Prostate gland (tissue), 2 donors: ENCODE measurements at regions not wholly inside any gene's neighbourhood (a gene's known extent, or its start where the extent isn't known, plus 50 kb on each side); places are given as distances from the start of the nearest gene placed in this dataset.

Source experiments
- DNase-seq: peaks from one replicate; pipeline ENCODE4 v3.0.0-alpha.2; 2019; ENCODE audit warnings: low spot score
- H3K27ac ChIP-seq, 2 donors: fragments of 200-600 bp; sonication (generic); 2 replicates each; pipeline ENCODE4 v1.5.1; 2017 to 2019
- H3K27me3 ChIP-seq: fragments of 200-600 bp; sonication (generic); replicated peaks from 2 replicates; pipeline ENCODE4 v1.5.1; 2019; ENCODE audit not compliant: insufficient read depth
- H3K36me3 ChIP-seq, 2 donors: fragments of 200-600 bp; sonication (generic); 1 replicate in 1 of 2; 2 replicates in 1 of 2; pipeline versions ENCODE4 v1.5.1 to v1.8.1; 2017 to 2019
- H3K4me1 ChIP-seq: fragments of 200-600 bp; sonication (generic); replicated peaks from 2 replicates; pipeline ENCODE4 v1.5.1; 2019
- H3K4me3 ChIP-seq, 2 donors: fragments of 200-600 bp; sonication (generic); 2 replicates each; pipeline ENCODE4 v1.5.1; 2017 to 2019
- H3K9me3 ChIP-seq: fragments of 200-600 bp; sonication (generic); 2 replicates; pipeline ENCODE4 v1.5.1; 2017
- POLR2A ChIP-seq: fragments of 450-650 bp; IDR thresholded peaks from one replicate; pipeline ENCODE4 v1.6.1; 2016; ENCODE audit warnings: antibody characterized with exemption, mild to moderate bottlenecking
- POLR2AphosphoS5 ChIP-seq: sonication (generic); formaldehyde crosslinking; IDR thresholded peaks from one replicate; pipeline ENCODE4 v1.6.1; 2017; ENCODE audit warnings: antibody characterized with exemption
- WGBS: methylation state at CpG from one replicate; pipeline ENCODE4 v1.1.5; 2018; 5-methylcytosine and 5-hydroxymethylcytosine counted together
- intact Hi-C: fragments of 100-400 bp; cut with DNase I; formaldehyde crosslinking; loops from one replicate; pipeline ENCODE4 v1.14.2; 2022
- TF ChIP-seq, protein P1 (sequence below), 4 experiments: fragments of 200-600 bp in 2 of 4; fragments of 450-650 bp in 2 of 4; sonication (generic) in 2 of 4; IDR thresholded peaks; 1 replicate in 3 of 4; 2 replicates in 1 of 4; pipeline ENCODE4 v1.5.1; 2016 to 2019; ENCODE audit warnings: antibody characterized with exemption in 4 of 4, mild to moderate bottlenecking in 2 of 4, moderate library complexity in 2 of 4

DNA sequence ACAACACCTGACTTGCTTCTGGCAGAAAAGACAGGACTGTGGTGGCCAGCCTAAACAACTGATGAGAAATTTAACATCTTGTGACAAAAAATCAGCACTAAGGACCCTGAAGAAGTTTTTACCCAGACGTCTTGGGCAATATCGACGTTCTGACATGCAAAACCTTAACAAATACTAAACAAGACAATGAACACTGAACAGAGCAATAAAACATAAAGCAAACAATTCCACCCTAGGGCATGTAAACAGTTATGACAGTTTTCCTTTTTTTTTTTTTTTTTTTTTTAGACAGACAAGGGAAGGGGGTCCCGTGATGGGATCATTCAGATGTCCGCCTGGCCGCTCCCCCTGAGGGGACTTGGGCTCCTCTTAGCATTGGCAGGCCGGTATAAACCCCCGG is 738.0 kb downstream of the SI start:
- TF ChIP-seq POLR2AphosphoS5 (no peak), POLR2A (no peak)
- TF ChIP-seq, protein P1, sequence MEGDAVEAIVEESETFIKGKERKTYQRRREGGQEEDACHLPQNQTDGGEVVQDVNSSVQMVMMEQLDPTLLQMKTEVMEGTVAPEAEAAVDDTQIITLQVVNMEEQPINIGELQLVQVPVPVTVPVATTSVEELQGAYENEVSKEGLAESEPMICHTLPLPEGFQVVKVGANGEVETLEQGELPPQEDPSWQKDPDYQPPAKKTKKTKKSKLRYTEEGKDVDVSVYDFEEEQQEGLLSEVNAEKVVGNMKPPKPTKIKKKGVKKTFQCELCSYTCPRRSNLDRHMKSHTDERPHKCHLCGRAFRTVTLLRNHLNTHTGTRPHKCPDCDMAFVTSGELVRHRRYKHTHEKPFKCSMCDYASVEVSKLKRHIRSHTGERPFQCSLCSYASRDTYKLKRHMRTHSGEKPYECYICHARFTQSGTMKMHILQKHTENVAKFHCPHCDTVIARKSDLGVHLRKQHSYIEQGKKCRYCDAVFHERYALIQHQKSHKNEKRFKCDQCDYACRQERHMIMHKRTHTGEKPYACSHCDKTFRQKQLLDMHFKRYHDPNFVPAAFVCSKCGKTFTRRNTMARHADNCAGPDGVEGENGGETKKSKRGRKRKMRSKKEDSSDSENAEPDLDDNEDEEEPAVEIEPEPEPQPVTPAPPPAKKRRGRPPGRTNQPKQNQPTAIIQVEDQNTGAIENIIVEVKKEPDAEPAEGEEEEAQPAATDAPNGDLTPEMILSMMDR (IDR thresholded peaks at IDR 0.05) = no peak
- no peak overlapping the region for H3K4me3 ChIP-seq
- no peaks in the 10 kb centered on the region for H3K9me3 ChIP-seq
- H3K27ac ChIP-seq = no peak overlapping the region
- intact Hi-C loops = no loop called here
- H3K36me3 ChIP-seq = no peaks in the 10 kb centered on the region
- H3K27me3 ChIP-seq = no peaks in the 10 kb centered on the region
- no peaks in the 10 kb centered on the region for H3K4me1 ChIP-seq
- 58% methylated on average over 8 of the region's 8 CpGs for WGBS
- no peak for DNase-seq

DNA sequence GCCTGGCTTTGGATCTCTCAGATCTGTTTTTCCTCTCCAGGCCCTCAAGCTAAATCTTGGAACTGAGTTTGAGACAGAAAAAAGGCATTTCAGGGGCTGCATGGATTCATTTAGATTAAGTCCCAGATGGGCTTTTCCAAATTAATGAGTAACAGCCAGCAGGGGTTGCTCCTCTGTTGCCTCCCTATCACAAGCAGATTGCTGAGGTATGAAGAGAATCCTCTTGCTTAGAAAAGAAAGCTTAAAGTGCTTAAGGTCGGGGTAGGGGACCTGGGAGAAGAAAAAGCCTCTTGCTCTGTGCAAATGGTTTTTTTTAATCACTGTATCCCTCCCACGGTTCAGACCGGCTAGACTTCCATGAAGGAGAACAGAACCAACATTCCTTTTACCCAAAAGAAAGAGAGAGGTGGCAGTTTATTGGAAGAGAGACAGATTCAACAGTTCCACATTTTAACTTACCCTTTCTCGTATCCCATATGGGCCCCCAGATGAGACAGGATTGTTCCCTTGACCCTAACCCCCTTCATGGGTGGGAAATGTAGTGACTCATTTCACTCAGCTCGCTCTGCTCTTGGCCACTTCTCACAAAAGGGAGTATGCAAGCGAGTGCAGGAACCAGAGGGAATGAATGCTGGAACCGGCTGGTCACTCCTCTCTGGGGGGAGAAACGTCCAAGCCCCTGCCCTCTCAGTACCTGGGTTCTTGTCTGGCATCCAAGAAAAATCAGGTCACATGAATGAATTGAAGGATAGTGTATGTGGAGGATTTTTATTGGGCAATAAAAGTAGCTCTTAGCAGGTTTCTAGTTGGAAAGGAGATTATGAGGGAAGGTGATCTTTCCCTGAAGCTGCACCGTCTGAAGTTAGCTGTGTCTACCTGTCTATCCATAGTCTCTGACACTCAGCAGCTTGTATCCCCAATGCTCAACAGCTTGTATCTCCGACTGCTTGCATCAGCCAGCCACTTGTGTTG is 745.2 kb downstream of the SI start:
- intact Hi-C loops = no loop called here
- WGBS = 29% methylated on average over 10 of the region's 10 CpGs
- no peak for DNase-seq
- Histone ChIP-seq H3K27me3 (no peaks in the 10 kb centered on the region), H3K27ac (no peak overlapping the region), H3K4me1 (no peaks in the 10 kb centered on the region), H3K4me3 (no peak overlapping the region), H3K36me3 (no peaks in the 10 kb centered on the region), H3K9me3 (no peaks in the 10 kb centered on the region)
- TF ChIP-seq, protein P1 (IDR thresholded peaks at IDR 0.05) = no peak
- TF ChIP-seq POLR2A = no peak
- TF ChIP-seq POLR2AphosphoS5 = no peak

DNA sequence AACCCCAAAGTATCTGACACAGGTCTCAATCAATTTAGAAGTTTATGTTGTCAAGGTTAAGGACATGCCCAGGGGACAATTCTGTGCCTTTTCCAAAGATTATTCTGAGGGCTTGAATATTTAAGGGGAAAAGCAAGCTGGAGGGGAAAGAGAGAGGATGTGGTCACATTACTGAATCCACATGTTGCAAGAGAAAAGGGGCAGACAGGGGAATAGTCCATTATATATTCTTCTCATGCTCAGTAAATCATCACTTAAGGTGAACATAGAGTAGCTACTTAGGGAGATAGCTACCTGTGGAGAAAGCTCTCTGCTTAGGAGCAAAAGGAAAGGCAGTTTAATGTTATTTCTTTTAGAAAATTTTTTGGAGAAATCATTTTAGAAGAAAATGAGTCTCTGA is 751.6 kb downstream of the SI start:
- no peaks in the 10 kb centered on the region for H3K4me1 ChIP-seq
- no peaks in the 10 kb centered on the region for H3K27me3 ChIP-seq
- no peaks in the 10 kb centered on the region for H3K9me3 ChIP-seq
- intact Hi-C loops = no loop called here
- no peak for DNase-seq
- TF ChIP-seq, protein P1 (IDR thresholded peaks at IDR 0.05) = no peak
- TF ChIP-seq POLR2AphosphoS5 (no peak), POLR2A (no peak)
- no peaks in the 10 kb centered on the region for H3K36me3 ChIP-seq
- no peak overlapping the region for H3K4me3 ChIP-seq
- H3K27ac ChIP-seq = no peak overlapping the region

DNA sequence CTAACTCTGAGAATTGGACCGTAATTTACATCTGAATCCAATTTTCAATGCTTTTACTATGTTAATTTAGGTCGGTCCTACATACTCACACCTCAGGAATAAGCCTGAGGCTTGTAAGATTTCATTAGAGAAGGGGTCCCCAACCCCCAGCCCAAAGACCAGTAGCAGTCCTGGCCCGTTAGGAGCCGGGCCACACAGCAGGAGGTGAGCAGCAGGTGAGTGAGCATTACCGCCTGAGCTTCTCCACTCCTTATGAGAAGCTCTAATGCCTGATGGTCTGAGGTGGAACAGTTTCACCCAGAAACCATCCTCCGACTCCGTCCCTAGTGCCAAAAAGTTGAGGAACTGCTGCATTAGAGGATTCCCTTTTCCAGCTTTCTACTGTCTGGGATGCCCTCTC is 757.3 kb downstream of the SI start:
- 79% methylated on average over 7 of the region's 7 CpGs for WGBS
- no peaks in the 10 kb centered on the region for H3K4me1 ChIP-seq
- no peaks in the 10 kb centered on the region for H3K9me3 ChIP-seq
- H3K27ac ChIP-seq = no peak overlapping the region
- TF ChIP-seq, protein P1 (IDR thresholded peaks at IDR 0.05) = no peak
- TF ChIP-seq POLR2A = no peak
- no peak for TF ChIP-seq POLR2AphosphoS5
- no peak for DNase-seq
- no peak overlapping the region for H3K4me3 ChIP-seq
- no peaks in the 10 kb centered on the region for H3K27me3 ChIP-seq
- H3K36me3 ChIP-seq = no peaks in the 10 kb centered on the region
- intact Hi-C loops = no loop called here

DNA sequence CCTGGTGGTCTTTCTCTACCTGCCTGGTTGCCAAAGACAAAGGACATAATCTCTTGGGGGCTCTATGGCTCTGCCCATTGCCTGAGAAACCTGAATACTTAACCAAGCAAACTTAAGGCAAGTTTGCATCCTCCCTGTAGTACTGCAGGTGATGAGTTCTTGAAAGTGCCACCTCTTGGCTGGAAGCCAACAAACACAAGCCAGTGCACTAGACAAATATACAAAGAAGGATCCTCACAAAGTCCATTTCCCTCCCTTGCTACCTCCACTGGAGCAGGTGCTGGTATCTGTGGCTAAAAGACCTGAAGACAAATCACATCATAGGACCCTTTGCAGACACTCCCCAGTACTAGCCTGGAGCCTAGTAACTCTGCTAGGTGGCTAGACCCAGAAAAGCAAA is 772.3 kb downstream of the SI start:
- DNase-seq = no peak
- intact Hi-C loops = no loop called here
- H3K27ac ChIP-seq = no peak overlapping the region

More for the DNA sequence above, 772.3 kb downstream of the SI start:
- no peaks in the 10 kb centered on the region for H3K27me3 ChIP-seq
- TF ChIP-seq, protein P1 (IDR thresholded peaks at IDR 0.05) = no peak
- H3K9me3 ChIP-seq = no peaks in the 10 kb centered on the region
- no peaks in the 10 kb centered on the region for H3K4me1 ChIP-seq
- no peaks in the 10 kb centered on the region for H3K36me3 ChIP-seq
- H3K4me3 ChIP-seq = no peak overlapping the region
